ENCODE measurements at regions not wholly inside any gene's neighbourhood (a gene's known extent, or its start where the extent isn't known, plus 50 kb on each side); places are given as distances from the start of the nearest gene placed in this dataset.

- no peak for DNase-seq
Observed at GRCh38 chr20:60485012-60485760, 527.0 kb downstream of the CDH26 start.

DNA sequence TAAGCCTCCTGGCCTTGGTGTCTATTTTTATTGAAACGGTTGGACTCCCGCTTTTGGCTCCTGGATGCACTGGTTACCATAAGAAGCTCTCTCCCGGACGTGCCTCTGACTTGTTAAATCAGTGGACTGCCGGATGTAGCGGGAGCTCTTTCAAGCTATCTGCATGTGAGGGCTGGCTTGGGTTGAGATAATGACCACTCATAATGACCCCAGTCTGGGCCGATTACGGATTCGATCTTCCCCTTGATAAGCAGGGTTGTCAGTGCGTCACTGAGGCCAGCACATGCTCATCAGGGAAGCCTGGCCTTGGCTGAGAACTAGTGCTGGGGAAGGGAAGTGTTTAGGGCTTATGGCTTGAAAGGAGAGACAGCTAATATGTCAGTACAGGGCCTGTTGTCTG, 528.1 kb downstream of the CDH26 start:
- no peak for DNase-seq

GRCh38 chr20:60486937-60487336, 528.7 kb downstream of the CDH26 start:
- DNase-seq: no peak

- no peak for DNase-seq
Observed at GRCh38 chr20:60490217-60491050, 532.2 kb downstream of the CDH26 start.

GRCh38 chr20:60491051-60491581, 532.9 kb downstream of the CDH26 start:
- no peak for DNase-seq

- DNase-seq: no peak
Observed at GRCh38 chr20:60494476-60494875, 536.3 kb downstream of the CDH26 start.

DNA sequence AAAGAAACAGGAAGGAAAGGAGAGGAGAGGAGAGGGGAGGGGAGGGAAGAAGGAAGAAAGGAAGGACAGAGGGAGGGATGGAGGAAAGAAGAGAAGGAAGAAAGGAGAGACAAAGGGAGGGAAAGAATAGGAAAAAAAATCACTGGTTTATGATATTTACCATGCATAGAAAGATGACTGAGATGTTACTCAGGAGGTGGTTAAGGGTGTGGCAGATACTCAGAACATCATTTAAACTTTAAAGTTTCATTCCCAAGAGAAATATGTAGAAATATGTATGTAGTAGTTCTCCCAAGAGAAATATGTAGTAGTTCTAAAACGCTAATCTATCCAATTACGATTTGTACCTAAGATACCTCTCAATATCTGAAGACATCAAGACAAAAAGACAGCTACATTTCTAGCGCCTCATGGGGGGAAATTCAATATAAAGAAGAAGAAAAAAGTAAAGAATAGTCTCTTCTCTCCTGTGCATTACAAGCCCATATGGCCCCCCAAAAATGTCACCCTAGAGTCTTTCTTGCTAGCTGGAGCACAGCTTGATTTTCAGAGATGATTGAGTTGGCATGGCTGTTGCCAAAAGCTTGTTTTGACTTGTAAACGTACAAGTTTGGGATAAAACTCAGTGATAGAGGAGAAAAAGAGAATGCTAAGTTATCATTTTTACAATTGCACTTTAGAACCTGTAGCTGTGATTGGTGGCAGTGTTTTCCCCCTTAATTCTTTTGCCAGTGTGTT, 539.2 kb downstream of the CDH26 start:
- no peak for DNase-seq

DNA sequence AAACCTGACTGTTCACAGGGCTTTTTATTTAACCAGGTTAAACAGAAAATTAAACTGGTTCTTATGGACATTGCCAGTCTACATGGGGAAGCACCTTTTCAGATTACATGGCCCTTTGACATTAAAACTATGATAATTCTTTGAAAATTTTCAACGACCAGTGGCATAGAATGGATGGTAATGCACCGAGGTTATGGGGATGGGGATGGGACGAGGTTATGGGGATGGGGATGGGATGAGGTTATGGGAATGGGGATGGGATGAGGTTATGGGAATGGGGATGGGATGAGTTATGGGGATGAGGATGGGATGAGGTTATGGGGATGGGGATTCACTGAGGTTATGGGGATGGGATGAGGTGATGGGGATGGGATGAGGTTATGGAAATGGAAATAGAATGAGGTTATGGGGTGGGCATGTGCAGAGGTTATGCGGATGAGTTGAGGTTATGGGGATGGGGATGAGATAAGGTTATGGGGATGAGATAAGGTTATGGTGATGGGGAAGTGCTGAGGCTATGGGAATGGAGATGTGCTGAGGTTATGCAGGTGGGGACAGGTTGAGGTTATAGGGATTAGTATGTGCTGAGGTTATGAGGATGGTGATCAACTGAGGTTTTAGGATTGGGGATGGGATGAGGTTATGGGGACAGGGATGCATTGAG, 541.9 kb downstream of the CDH26 start:
- DNase-seq: no peak

GRCh38 chr20:60501048-60501447, 542.8 kb downstream of the CDH26 start:
- no peak for DNase-seq

- no peak for DNase-seq
Observed at GRCh38 chr20:60502881-60503280, 544.7 kb downstream of the CDH26 start.

GRCh38 chr20:60505423-60505822, 547.2 kb downstream of the CDH26 start:
- no peak for DNase-seq

GRCh38 chr20:60506061-60506460, 547.8 kb downstream of the CDH26 start:
- DNase-seq: no peak

GRCh38 chr20:60507087-60507694, 549.0 kb downstream of the CDH26 start:
- no peak for DNase-seq

DNA sequence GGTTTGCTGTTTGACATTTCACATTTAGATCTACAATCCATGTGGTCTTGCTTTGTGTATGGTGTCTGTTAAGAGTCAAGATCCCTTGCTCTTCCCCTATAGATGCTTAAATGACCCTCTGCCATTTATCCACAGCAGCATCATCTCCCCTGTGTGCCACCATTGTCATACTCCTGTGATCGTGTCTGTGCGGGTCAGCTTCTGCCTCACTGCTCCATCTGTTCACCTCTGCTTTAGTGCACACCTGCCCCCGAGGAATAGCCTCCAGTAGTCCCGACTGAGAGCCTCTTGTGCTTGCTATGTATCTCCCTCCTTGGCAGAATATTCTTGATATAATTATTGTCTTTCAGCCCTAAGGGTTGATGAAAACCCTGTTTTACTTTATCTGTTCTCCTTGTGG, 551.2 kb downstream of the CDH26 start:
- DNase-seq: no peak

DNA sequence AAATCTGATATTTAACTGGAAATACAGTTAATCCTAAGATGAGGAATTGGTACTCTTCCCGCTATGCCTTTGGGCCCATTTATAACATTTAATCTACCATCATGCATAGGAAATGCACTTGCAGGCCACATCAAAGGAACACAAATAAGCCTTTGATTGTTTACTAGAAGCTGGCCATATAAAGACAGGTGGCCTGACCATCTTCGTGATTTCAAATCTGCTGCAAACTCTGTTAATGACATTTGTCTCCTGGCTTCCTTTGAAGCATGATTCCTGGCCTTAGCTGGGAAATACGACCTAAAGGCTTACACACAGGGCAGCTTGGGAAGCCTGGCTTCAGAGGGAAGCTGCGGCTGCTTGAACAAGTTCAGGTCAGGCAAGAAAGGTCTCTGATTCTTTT, 552.1 kb downstream of the CDH26 start:
- no peak for DNase-seq

- DNase-seq: no peak
Observed at GRCh38 chr20:60512443-60512842, 554.2 kb downstream of the CDH26 start.

GRCh38 chr20:60513141-60513540, 554.9 kb downstream of the CDH26 start:
- no peak for DNase-seq

DNA sequence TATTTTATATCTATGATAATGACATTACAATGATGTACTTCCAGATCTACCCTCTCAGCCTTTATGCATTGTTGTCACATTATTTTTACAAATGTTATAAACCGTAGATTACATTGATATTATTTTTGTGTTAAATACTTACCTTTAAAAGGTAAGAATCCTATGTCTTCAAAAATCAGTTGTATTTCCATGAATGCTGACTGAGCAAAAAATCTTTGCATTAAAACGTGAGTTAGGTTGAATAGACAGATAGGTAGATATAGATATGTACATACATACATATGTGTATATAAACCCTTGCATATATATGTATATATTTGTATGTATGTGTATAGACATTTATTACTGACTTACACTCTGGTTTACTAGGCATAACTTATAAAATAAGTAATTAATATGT, 558.2 kb downstream of the CDH26 start:
- DNase-seq: no peak

DNA sequence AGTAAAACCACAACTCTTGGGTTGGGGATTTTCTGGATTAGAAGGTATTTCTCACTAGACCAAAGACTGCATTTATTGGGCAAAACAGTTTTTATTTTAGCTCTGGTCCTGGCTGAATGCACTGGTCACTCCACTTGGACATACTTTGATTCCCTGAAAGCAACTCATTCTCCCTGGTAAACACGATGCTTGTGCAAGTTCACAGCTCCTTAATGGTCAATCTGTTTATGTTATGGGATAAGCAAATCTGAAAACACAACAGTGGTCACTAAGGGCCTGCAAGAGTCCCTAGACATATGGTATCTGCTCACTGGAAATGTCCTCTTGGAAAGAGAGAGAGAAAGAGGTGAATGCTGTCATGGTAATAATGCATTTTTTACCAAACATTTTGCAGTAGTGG, 559.8 kb downstream of the CDH26 start:
- no peak for DNase-seq

GRCh38 chr20:60525397-60525796, 567.2 kb downstream of the CDH26 start:
- no peak for DNase-seq

DNA sequence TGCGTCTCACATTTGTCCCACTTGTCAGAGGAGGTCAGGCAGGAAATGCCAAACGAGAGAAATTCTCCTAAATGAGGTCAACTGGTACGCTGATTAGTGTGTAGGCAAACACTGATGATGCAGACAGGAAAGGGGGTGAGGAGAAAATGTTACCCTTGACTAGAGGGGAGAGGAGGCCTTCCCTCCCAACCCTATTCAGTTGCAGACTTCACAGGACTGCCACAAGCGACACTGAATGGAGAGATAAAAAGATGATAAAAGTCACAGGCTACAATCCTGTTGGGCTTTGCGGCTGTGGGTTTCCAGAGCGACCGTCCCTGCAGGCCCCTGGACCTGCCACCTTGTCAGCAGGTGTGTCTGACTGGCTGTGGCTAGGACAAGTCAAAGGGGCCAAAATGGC, 569.4 kb downstream of the CDH26 start:
- DNase-seq: no peak

GRCh38 chr20:60528141-60528540, 569.9 kb downstream of the CDH26 start:
- DNase-seq: no peak
